H1 (cell line): ENCODE measurements at regions not wholly inside any gene's neighbourhood (a gene's known extent, or its start where the extent isn't known, plus 50 kb on each side); places are given as distances from the start of the nearest gene placed in this dataset.

Experiments
- CTCF ChIA-PET: fragments of 300-600 bp; sonication (Branson Sonifier 250); formaldehyde crosslinking; loops from one replicate; lab custom pipeline; 2021; ENCODE audit not compliant: partially characterized antibody; lab: Charles Lee
- POLR2A ChIA-PET: fragments of 300-600 bp; sonication (Branson Sonifier 250); formaldehyde crosslinking; loops from one replicate; lab custom pipeline; 2021; ENCODE audit warnings: inconsistent platforms; ENCODE audit not compliant: partially characterized antibody; lab: Charles Lee
- DNase-seq, 2 experiments: peaks; one replicate each; pipeline versions ENCODE4 v3.0.0 to v3.0.0-alpha.2; 2010 to 2022; ENCODE audit warnings: low spot score in 2 of 2, low read depth in 1 of 2, mixed read lengths in 1 of 2
- FAIRE-seq: peaks from 2 replicates; lab custom pipeline; 2011; peaks lifted over from hg19 to GRCh38; lab: Jason Lieb, UNC
- H2AFZ ChIP-seq: 2 replicates; pipeline ENCODE4 v1.8.1; 2012; ENCODE audit warnings: low read length, inconsistent platforms
- H2AK5ac ChIP-seq: 2 replicates; pipeline ENCODE4 v1.6.1; 2013; ENCODE audit warnings: low read depth, low read length
- H2BK120ac ChIP-seq: replicated peaks from 2 replicates; pipeline ENCODE3; 2013; ENCODE audit warnings: low read depth, low read length, inconsistent platforms
- H2BK12ac ChIP-seq: 2 replicates; pipeline ENCODE4 v1.6.1; 2013; ENCODE audit warnings: low read depth, low read length
- H2BK15ac ChIP-seq: 2 replicates; pipeline ENCODE4 v1.6.1; 2013; ENCODE audit warnings: low read length
- H2BK20ac ChIP-seq: 2 replicates; pipeline ENCODE4 v1.6.1; 2013; ENCODE audit warnings: low read length
- H2BK5ac ChIP-seq: 2 replicates; pipeline ENCODE4 v1.6.1; 2013; ENCODE audit warnings: low read depth, low read length
- H3K14ac ChIP-seq: 2 replicates; pipeline ENCODE4 v1.6.1; 2013; ENCODE audit warnings: inconsistent platforms; ENCODE audit not compliant: insufficient read length
- H3K18ac ChIP-seq: 2 replicates; pipeline ENCODE4 v1.6.1; 2013; ENCODE audit warnings: low read length; ENCODE audit errors: extremely low read depth
- H3K23ac ChIP-seq: 2 replicates; pipeline ENCODE4 v1.6.1; 2013; ENCODE audit warnings: inconsistent platforms; ENCODE audit not compliant: insufficient read length
- H3K23me2 ChIP-seq: 2 replicates; pipeline ENCODE4 v1.6.1; 2013; ENCODE audit warnings: low read depth, low read length
- H3K27ac ChIP-seq: 2 replicates; pipeline ENCODE4 v1.6.1; 2011; ENCODE audit warnings: low read depth, low read length, inconsistent platforms
- H3K27me3 ChIP-seq, 4 experiments: replicated peaks in 1 of 4; 1 replicate in 1 of 4; 2 replicates in 3 of 4; pipeline versions ENCODE4 v1.6.1 to v1.8.1; 2011 to 2013; ENCODE audit warnings: low read length in 3 of 4, mild to moderate bottlenecking in 3 of 4, inconsistent platforms in 2 of 4, mixed read lengths in 2 of 4, moderate library complexity in 1 of 4; ENCODE audit not compliant: control insufficient read depth in 3 of 4, insufficient read depth in 3 of 4; ENCODE audit errors: extremely low read depth in 1 of 4
- H3K36me3 ChIP-seq, 4 experiments: 2 replicates each; pipeline versions ENCODE4 v1.6.1 to v1.8.1; 2011 to 2013; ENCODE audit warnings: mild to moderate bottlenecking in 4 of 4, low read length in 3 of 4, moderate library complexity in 2 of 4, control low read depth in 1 of 4, inconsistent platforms in 1 of 4; ENCODE audit not compliant: insufficient read depth in 4 of 4, control insufficient read depth in 2 of 4
- H3K4ac ChIP-seq: replicated peaks from 2 replicates; pipeline ENCODE3; 2013; ENCODE audit warnings: low read length, low read depth, mixed read lengths, inconsistent platforms; ENCODE audit not compliant: insufficient read length
- H3K4me1 ChIP-seq, 4 experiments: replicated peaks in 1 of 4; 1 replicate in 1 of 4; 2 replicates in 3 of 4; pipeline versions ENCODE4 v1.6.1 to v1.8.1; 2011 to 2013; ENCODE audit warnings: low read length in 3 of 4, inconsistent platforms in 2 of 4, mixed read lengths in 1 of 4; ENCODE audit not compliant: insufficient read depth in 4 of 4, control insufficient read depth in 3 of 4
- H3K4me2 ChIP-seq, 2 experiments: 2 replicates each; pipeline versions ENCODE4 v1.6.1 to v1.8.1; 2011 to 2013; ENCODE audit warnings: low read depth in 2 of 2, low read length in 2 of 2, control low read depth in 1 of 2, inconsistent platforms in 1 of 2, mild to moderate bottlenecking in 1 of 2; ENCODE audit not compliant: insufficient read depth in 1 of 2
- H3K4me3 ChIP-seq, 4 experiments: fragments of 200-600, 300-600 bp in 1 of 4; sonication (generic), shearing (Covaris generic), sonication (Bioruptor Twin) in 1 of 4; 2 replicates each; pipeline versions ENCODE4 v1.5.1 to v1.8.1; 2011 to 2016; ENCODE audit warnings: low read length in 4 of 4, low read depth in 3 of 4, control low read depth in 2 of 4, inconsistent platforms in 2 of 4, mild to moderate bottlenecking in 2 of 4, mixed read lengths in 1 of 4, moderate library complexity in 1 of 4; ENCODE audit not compliant: insufficient read depth in 2 of 4; ENCODE audit errors: extremely low read depth in 1 of 4
- H3K56ac ChIP-seq: replicated peaks from 2 replicates; pipeline ENCODE3; 2013; ENCODE audit warnings: low read depth, mild to moderate bottlenecking, mixed read lengths, low read length, inconsistent platforms; ENCODE audit not compliant: insufficient read length
- H3K79me1 ChIP-seq: 2 replicates; pipeline ENCODE4 v1.6.1; 2013; ENCODE audit warnings: low read depth, low read length, control low read depth
- H3K79me2 ChIP-seq, 2 experiments: 2 replicates each; pipeline versions ENCODE4 v1.6.1 to v1.8.1; 2012 to 2013; ENCODE audit warnings: low read length in 2 of 2, mild to moderate bottlenecking in 2 of 2, inconsistent platforms in 1 of 2; ENCODE audit not compliant: insufficient read depth in 2 of 2, control insufficient read depth in 1 of 2
- H3K9ac ChIP-seq, 4 experiments: replicated peaks in 1 of 4; 1 replicate in 1 of 4; 2 replicates in 3 of 4; pipeline versions ENCODE4 v1.6.1 to v1.8.1; 2011 to 2013; ENCODE audit warnings: low read depth in 3 of 4, low read length in 3 of 4, control low read depth in 2 of 4, mild to moderate bottlenecking in 2 of 4, moderate library complexity in 2 of 4, inconsistent platforms in 1 of 4; ENCODE audit errors: extremely low read depth in 1 of 4
- H3K9me3 ChIP-seq, 2 experiments: 2 replicates each; pipeline versions ENCODE4 v1.6.1 to v1.8.1; 2012 to 2013; ENCODE audit warnings: mild to moderate bottlenecking in 2 of 2, moderate library complexity in 2 of 2, control low read depth in 1 of 2, inconsistent platforms in 1 of 2, low read depth in 1 of 2, low read length in 1 of 2, mixed read lengths in 1 of 2; ENCODE audit not compliant: insufficient read depth in 2 of 2
- H4K20me1 ChIP-seq, 2 experiments: replicated peaks in 1 of 2; 2 replicates each; pipeline versions ENCODE3 to v1.8.1; 2011 to 2013; ENCODE audit warnings: inconsistent platforms in 2 of 2, low read length in 2 of 2, mild to moderate bottlenecking in 1 of 2; ENCODE audit not compliant: insufficient read depth in 2 of 2, control insufficient read depth in 1 of 2
- H4K5ac ChIP-seq: 2 replicates; pipeline ENCODE4 v1.6.1; 2013; ENCODE audit warnings: low read length, low read depth, mixed read lengths, inconsistent platforms; ENCODE audit not compliant: insufficient read length
- H4K8ac ChIP-seq: 2 replicates; pipeline ENCODE4 v1.8.0; 2013; ENCODE audit warnings: mild to moderate bottlenecking, moderate library complexity, low read length, inconsistent platforms; ENCODE audit not compliant: insufficient read depth; ENCODE audit errors: extremely low read depth
- H4K91ac ChIP-seq: replicated peaks from 2 replicates; pipeline ENCODE3; 2013; ENCODE audit warnings: low read length, mixed read lengths, inconsistent platforms; ENCODE audit not compliant: insufficient read length
- CHD2 ChIP-seq: IDR thresholded peaks from 2 replicates; pipeline ENCODE4 v1.6.1; 2012; ENCODE audit warnings: low read length, improper control_type of control experiment
- GABPA ChIP-seq: IDR thresholded peaks from 2 replicates; pipeline ENCODE4 v1.6.1; 2011; ENCODE audit warnings: mild to moderate bottlenecking, low read length, moderate library complexity, borderline replicate concordance; ENCODE audit not compliant: insufficient read depth
- JUN ChIP-seq: IDR thresholded peaks from 2 replicates; pipeline ENCODE4 v1.6.1; 2011; ENCODE audit warnings: low read depth, mild to moderate bottlenecking, improper control_type of control experiment, low read length
- KDM5A ChIP-seq: fragments of 200-600 bp; IDR thresholded peaks from 2 replicates; pipeline ENCODE4 v1.7.1; 2012; ENCODE audit warnings: mild to moderate bottlenecking, low read length, inconsistent platforms, mixed read lengths
- NRF1 ChIP-seq: IDR thresholded peaks from 2 replicates; pipeline ENCODE4 v1.6.1; 2011; ENCODE audit warnings: mild to moderate bottlenecking, low read depth, low read length, improper control_type of control experiment
- PHF8 ChIP-seq: fragments of 200-600 bp; sonication (generic); conservative IDR thresholded peaks from 2 replicates; pipeline ENCODE4 v1.7.1; 2012; ENCODE audit warnings: low read depth, mild to moderate bottlenecking, inconsistent platforms, low read length, moderate library complexity
- RBBP5 ChIP-seq: IDR thresholded peaks from 2 replicates; pipeline ENCODE4 v1.7.1; 2012; ENCODE audit warnings: low read depth, mild to moderate bottlenecking, inconsistent platforms, low read length, moderate library complexity, borderline replicate concordance
- RNF2 ChIP-seq: fragments of 200-900, 300-1000 bp; sonication (generic); IDR thresholded peaks from 2 replicates; pipeline ENCODE4 v1.7.1; 2016; ENCODE audit warnings: borderline replicate concordance, low read depth, mild to moderate bottlenecking, antibody characterized with exemption, low read length; ENCODE audit not compliant: poor library complexity, severe bottlenecking; ENCODE audit errors: missing control alignments
- RXRA ChIP-seq: IDR thresholded peaks from 2 replicates; pipeline ENCODE4 v1.6.1; 2011; ENCODE audit warnings: low read depth, mild to moderate bottlenecking, low read length, moderate library complexity; ENCODE audit not compliant: insufficient read depth
- SAP30 ChIP-seq: fragments of 300-600 bp; sonication (generic); IDR thresholded peaks from 2 replicates; pipeline ENCODE4 v1.7.1; 2012; ENCODE audit warnings: low read length, moderate library complexity, mild to moderate bottlenecking, inconsistent platforms; ENCODE audit not compliant: insufficient read depth, insufficient replicate concordance
- SIRT6 ChIP-seq: IDR thresholded peaks from one replicate; pipeline ENCODE4 v1.7.1; 2012; ENCODE audit warnings: low read length, inconsistent platforms
- TCF12 ChIP-seq: IDR thresholded peaks from 2 replicates; pipeline ENCODE4 v1.6.1; 2011; ENCODE audit warnings: low read depth, mild to moderate bottlenecking, low read length
- TF ChIP-seq, protein P1 (sequence below): IDR thresholded peaks from 2 replicates; pipeline ENCODE4 v1.6.1; 2011; ENCODE audit warnings: low read depth, mild to moderate bottlenecking, low read length; ENCODE audit not compliant: insufficient read depth

- no peaks in the 10 kb centered on the region for H3K27me3 ChIP-seq
- H3K4me1 ChIP-seq = no peaks in the 10 kb centered on the region
- H3K4me2 ChIP-seq = no peak overlapping the region
- DNase-seq = no peak
- no peak overlapping the region for H4K5ac ChIP-seq
- ChIA-PET CTCF (no interaction called here), POLR2A (no interaction called here)
- no peak overlapping the region for H2AFZ ChIP-seq
- H3K4ac ChIP-seq = no peak overlapping the region
- H3K56ac ChIP-seq = no peak overlapping the region
- H3K79me1 ChIP-seq = no peaks in the 10 kb centered on the region
- H4K20me1 ChIP-seq = no peaks in the 10 kb centered on the region
- H3K79me2 ChIP-seq = no peaks in the 10 kb centered on the region
- H2BK5ac ChIP-seq = no peak overlapping the region
- no peak overlapping the region for H2BK15ac ChIP-seq
- no peaks in the 10 kb centered on the region for H3K9me3 ChIP-seq
- FAIRE-seq = no peak
- H2BK12ac ChIP-seq = no peak overlapping the region
- no peak overlapping the region for H3K23ac ChIP-seq
- no peak overlapping the region for H2BK20ac ChIP-seq
- no peak overlapping the region for H4K91ac ChIP-seq
- no peak overlapping the region for H3K14ac ChIP-seq
- H3K18ac ChIP-seq = no peak overlapping the region
- no peak overlapping the region for H2BK120ac ChIP-seq
- H3K27ac ChIP-seq = no peak overlapping the region
- no peak overlapping the region for H3K4me3 ChIP-seq
- H3K9ac ChIP-seq = no peak overlapping the region
- H4K8ac ChIP-seq = no peak overlapping the region
- no peak overlapping the region for H2AK5ac ChIP-seq
- no peaks in the 10 kb centered on the region for H3K23me2 ChIP-seq
- no peaks in the 10 kb centered on the region for H3K36me3 ChIP-seq
- TF ChIP-seq, protein P1, sequence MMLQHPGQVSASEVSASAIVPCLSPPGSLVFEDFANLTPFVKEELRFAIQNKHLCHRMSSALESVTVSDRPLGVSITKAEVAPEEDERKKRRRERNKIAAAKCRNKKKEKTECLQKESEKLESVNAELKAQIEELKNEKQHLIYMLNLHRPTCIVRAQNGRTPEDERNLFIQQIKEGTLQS = no peak
- TF ChIP-seq NRF1 = no peak
- TF ChIP-seq RXRA = no peak
- TF ChIP-seq GABPA = no peak
- no peak for TF ChIP-seq JUN
- TF ChIP-seq PHF8 = no peak
- TF ChIP-seq KDM5A = no peak
- TF ChIP-seq SAP30 = no peak
- TF ChIP-seq SIRT6 = no peak
- no peak for TF ChIP-seq RBBP5
- no peak for TF ChIP-seq TCF12
- no peak for TF ChIP-seq RNF2
- TF ChIP-seq CHD2 = no peak
Measured at GRCh38 chr14:42814817-42815216, 1208.1 kb downstream of the LRFN5 start.
